ENCODE measurements at regions not wholly inside any gene's neighbourhood (a gene's known extent, or its start where the extent isn't known, plus 50 kb on each side); places are given as distances from the start of the nearest gene placed in this dataset.

DNA sequence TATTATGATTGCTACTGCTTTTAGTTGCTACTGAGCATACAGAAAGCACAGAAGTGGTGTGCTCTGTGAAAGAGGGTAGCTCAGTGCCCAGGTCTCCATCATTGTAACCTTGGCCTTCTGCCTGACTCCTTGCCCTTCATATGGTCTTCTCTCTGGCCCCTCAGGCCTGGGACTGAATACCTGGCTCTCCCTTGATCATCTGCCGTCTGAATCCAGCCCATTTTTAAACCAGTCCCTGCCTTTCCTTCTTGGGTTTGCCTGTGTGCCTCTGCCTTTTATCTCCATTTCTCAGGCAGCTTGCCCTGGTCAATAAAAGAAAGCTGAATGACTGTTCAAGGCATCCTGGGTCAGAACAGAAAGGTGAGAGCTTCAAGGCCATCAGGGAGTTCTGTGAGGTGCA is 109.1 kb upstream of the ZNF438 start:
- intact Hi-C loops (cut with DNase I) = no loop called here
- TF ChIP-seq EP300 (IDR thresholded peaks at IDR 0.05) (no peak), POLR2A (IDR thresholded peaks at IDR 0.05) (no peak)
- TF ChIP-seq, protein P1, sequence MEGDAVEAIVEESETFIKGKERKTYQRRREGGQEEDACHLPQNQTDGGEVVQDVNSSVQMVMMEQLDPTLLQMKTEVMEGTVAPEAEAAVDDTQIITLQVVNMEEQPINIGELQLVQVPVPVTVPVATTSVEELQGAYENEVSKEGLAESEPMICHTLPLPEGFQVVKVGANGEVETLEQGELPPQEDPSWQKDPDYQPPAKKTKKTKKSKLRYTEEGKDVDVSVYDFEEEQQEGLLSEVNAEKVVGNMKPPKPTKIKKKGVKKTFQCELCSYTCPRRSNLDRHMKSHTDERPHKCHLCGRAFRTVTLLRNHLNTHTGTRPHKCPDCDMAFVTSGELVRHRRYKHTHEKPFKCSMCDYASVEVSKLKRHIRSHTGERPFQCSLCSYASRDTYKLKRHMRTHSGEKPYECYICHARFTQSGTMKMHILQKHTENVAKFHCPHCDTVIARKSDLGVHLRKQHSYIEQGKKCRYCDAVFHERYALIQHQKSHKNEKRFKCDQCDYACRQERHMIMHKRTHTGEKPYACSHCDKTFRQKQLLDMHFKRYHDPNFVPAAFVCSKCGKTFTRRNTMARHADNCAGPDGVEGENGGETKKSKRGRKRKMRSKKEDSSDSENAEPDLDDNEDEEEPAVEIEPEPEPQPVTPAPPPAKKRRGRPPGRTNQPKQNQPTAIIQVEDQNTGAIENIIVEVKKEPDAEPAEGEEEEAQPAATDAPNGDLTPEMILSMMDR (IDR thresholded peaks at IDR 0.05) = no peak
- WGBS, 3 donors = 88 to 96% (median 95%) methylated on average over 1 of the region's 1 CpG
- Histone ChIP-seq H3K36me3 (no peaks in the 10 kb centered on the region), H3K4me1 (ENCODE audit: insufficient read depth) (no peaks in the 10 kb centered on the region), H3K27ac (no peak overlapping the region), H3K27me3 (no peaks in the 10 kb centered on the region), H3K9me3 (no peaks in the 10 kb centered on the region), H3K4me3 (no peak overlapping the region)
- DNase-seq = no peak

DNA sequence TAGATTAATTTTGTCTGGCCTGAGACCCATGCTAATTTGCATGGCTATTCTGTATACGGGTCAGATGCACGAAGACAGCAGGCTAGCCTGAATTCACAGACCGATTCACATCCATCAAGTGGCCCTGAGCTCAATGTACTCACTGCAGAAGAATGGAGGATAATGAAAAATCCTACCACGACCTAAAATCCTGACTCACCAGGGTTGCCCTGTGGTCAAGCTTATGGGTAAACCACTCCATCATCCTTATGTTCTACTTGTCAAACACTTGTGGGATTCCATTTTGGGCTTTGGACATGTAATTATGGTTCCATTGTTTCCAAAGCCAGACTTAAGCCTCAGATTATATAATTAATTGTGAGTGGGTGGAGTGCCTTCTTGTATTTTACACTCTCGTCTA is 110.4 kb upstream of the ZNF438 start:
- 86 to 91% (median 88%) methylated on average over 5 of the region's 5 CpGs for WGBS, 3 donors
- H3K4me1 ChIP-seq (ENCODE audit: insufficient read depth) = peaks cover 7% of the 10 kb centered on the region
- intact Hi-C loops (cut with DNase I) = no loop called here

DNA sequence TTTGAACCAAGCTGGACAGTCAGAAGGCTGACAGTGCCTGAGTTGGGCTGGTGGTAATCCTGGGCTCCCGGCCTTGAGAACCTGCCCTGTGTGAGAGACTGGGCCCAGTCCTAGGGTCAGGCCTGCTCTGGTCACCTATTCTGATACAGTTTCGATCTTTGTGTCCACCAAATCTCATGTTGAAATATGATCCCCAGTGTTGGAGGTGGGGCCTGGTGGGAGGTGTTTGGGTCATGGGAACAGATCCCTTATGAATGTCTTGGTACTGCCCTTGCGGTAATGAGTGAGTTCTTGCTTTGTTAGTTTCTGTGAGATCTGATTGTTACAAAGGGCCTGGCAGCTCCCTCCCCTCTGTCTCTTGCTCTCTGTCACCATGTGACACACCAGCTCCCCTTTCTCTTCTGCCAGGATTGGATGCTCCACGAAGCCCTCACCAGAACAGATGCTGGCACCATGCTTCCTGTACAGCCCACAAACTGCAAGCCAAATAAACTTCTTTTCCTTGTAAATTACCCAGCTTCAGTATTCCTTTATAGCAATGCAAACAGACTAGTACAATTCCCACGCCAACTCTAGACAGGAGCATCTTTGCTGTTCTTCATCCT is 111.8 kb upstream of the ZNF438 start:
- H3K4me3 ChIP-seq = no peak overlapping the region
- H3K36me3 ChIP-seq = no peaks in the 10 kb centered on the region
- no peak for DNase-seq
- H3K27me3 ChIP-seq = no peaks in the 10 kb centered on the region
- 89 to 95% (median 91%) methylated on average over 5 of the region's 5 CpGs for WGBS, 3 donors
- intact Hi-C loops (cut with DNase I) = no loop called here
- H3K27ac ChIP-seq = no peak overlapping the region
- TF ChIP-seq POLR2A (IDR thresholded peaks at IDR 0.05) (no peak), EP300 (IDR thresholded peaks at IDR 0.05) (no peak)
- TF ChIP-seq, protein P1 (IDR thresholded peaks at IDR 0.05) = no peak
- H3K9me3 ChIP-seq = no peaks in the 10 kb centered on the region
- H3K4me1 ChIP-seq (ENCODE audit: insufficient read depth) = peaks cover 7% of the 10 kb centered on the region

More for the DNA sequence above, 110.4 kb upstream of the ZNF438 start:
- TF ChIP-seq POLR2A (IDR thresholded peaks at IDR 0.05) = no peak
- TF ChIP-seq, protein P1 (IDR thresholded peaks at IDR 0.05) = no peak
- no peak for TF ChIP-seq EP300 (IDR thresholded peaks at IDR 0.05)
- H3K27ac ChIP-seq = no peak overlapping the region
- H3K36me3 ChIP-seq = no peaks in the 10 kb centered on the region
- no peaks in the 10 kb centered on the region for H3K9me3 ChIP-seq
- H3K27me3 ChIP-seq = no peaks in the 10 kb centered on the region
- DNase-seq = no peak
- no peak overlapping the region for H3K4me3 ChIP-seq

DNA sequence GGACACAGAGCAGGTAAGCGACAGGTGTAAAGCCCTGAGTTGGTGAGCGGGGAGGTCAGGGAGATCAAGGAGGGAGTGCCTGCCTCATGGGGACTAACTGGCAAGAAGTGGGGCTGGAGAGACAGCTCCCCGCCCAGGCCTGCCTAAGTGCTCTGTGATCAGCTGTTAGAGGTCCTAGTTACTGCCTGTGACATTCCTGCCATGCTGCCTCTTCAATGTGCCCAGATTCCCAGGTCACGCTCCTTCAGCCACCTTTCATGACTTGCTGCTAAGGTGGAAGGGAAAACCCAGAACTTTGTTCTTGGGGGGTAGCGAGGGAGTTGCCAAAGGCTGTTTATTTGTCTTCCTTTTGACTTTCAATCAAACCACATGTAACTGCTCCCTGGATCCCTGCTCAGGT is 114.3 kb upstream of the ZNF438 start:
- TF ChIP-seq EP300 (IDR thresholded peaks at IDR 0.05) = no peak
- no peak for TF ChIP-seq POLR2A (IDR thresholded peaks at IDR 0.05)
- TF ChIP-seq, protein P1 (IDR thresholded peaks at IDR 0.05) = no peak
- intact Hi-C loops (cut with DNase I) = no loop called here
- Histone ChIP-seq H3K27me3 (no peaks in the 10 kb centered on the region), H3K4me3 (no peak overlapping the region), H3K36me3 (no peaks in the 10 kb centered on the region), H3K9me3 (no peaks in the 10 kb centered on the region), H3K4me1 (ENCODE audit: insufficient read depth) (peaks cover 7% of the 10 kb centered on the region), H3K27ac (no peak overlapping the region)
- WGBS, 3 donors = 69 to 91% (median 83%) methylated on average over 5 of the region's 5 CpGs
- no peak for DNase-seq

All from ovary (tissue), 7 donors.